C4-2B (cell line): ENCODE measurements at regions not wholly inside any gene's neighbourhood (a gene's known extent, or its start where the extent isn't known, plus 50 kb on each side); places are given as distances from the start of the nearest gene placed in this dataset.
"Not testable (repeated sequence)": the region's sequence is repeated elsewhere in the genome, so short reads cannot be mapped to it uniquely, and the experiment has no call there.

Experiments used
- H3K27ac ChIP-seq: fragments of 450-650 bp; 2 replicates; pipeline ENCODE4 v1.5.1; 2017
- CTCF ChIP-seq: fragments of 450-650 bp; conservative IDR thresholded peaks from 2 replicates; pipeline ENCODE4 v1.5.1; 2017; ENCODE audit warnings: mild to moderate bottlenecking
- ZFX ChIP-seq: fragments of 450-650 bp; IDR thresholded peaks from 2 replicates; pipeline ENCODE4 v1.6.1; 2017

- TF ChIP-seq CTCF (no peak), ZFX (no peak)
- H3K27ac ChIP-seq, result no peak overlapping the region
Measured at GRCh38 chr6:159421586-159421985, 252.4 kb downstream of the FNDC1 start.

- no peak overlapping the region for H3K27ac ChIP-seq
- no peak for TF ChIP-seq ZFX
- no peak for TF ChIP-seq CTCF
Measured at GRCh38 chr6:159418997-159419396, 249.8 kb downstream of the FNDC1 start.

GRCh38 chr6:159416891-159417560, 247.8 kb downstream of the FNDC1 start:
- TF ChIP-seq ZFX (no peak), CTCF (no peak)
- no peak overlapping the region for H3K27ac ChIP-seq

GRCh38 chr6:159415540-159415939, 246.3 kb downstream of the FNDC1 start:
- TF ChIP-seq CTCF (no peak), ZFX (no peak)
- H3K27ac ChIP-seq, result no peak overlapping the region

- no peak overlapping the region for H3K27ac ChIP-seq
- TF ChIP-seq ZFX, result no peak
- no peak for TF ChIP-seq CTCF
Measured at GRCh38 chr6:159414711-159415110, 245.5 kb downstream of the FNDC1 start.

GRCh38 chr6:159407211-159407780, 238.1 kb downstream of the FNDC1 start:
- not testable (repeated sequence) for H3K27ac ChIP-seq

GRCh38 chr6:159404296-159404695, 235.1 kb downstream of the FNDC1 start:
- no peak overlapping the region for H3K27ac ChIP-seq
- TF ChIP-seq CTCF, result no peak
- TF ChIP-seq ZFX, result no peak

GRCh38 chr6:159400826-159401225, 231.6 kb downstream of the FNDC1 start:
- H3K27ac ChIP-seq, result no peak overlapping the region
- TF ChIP-seq ZFX, result no peak
